Urothelium cell line (cell line): ENCODE measurements at regions not wholly inside any gene's neighbourhood (a gene's known extent, or its start where the extent isn't known, plus 50 kb on each side); places are given as distances from the start of the nearest gene placed in this dataset.
"Not testable (repeated sequence)": the region's sequence is repeated elsewhere in the genome, so short reads cannot be mapped to it uniquely, and the experiment has no call there.

Experiments used
- DNase-seq: peaks from one replicate; pipeline ENCODE4 v3.0.0; 2011; ENCODE audit warnings: low spot score, mixed read lengths
- FAIRE-seq: peaks from 2 replicates; lab custom pipeline; 2011; peaks lifted over from hg19 to GRCh38; lab: Jason Lieb, UNC

- not testable (repeated sequence) for DNase-seq, FAIRE-seq
Measured at GRCh38 chr12:126291987-126292386, 1226.8 kb downstream of the AACS start.

GRCh38 chr12:126295652-126296051 is 1230.4 kb downstream of the AACS start:
- no peak for DNase-seq
- no peak for FAIRE-seq

GRCh38 chr12:126309278-126309677 is 1244.0 kb downstream of the AACS start:
- FAIRE-seq, result no peak

DNA sequence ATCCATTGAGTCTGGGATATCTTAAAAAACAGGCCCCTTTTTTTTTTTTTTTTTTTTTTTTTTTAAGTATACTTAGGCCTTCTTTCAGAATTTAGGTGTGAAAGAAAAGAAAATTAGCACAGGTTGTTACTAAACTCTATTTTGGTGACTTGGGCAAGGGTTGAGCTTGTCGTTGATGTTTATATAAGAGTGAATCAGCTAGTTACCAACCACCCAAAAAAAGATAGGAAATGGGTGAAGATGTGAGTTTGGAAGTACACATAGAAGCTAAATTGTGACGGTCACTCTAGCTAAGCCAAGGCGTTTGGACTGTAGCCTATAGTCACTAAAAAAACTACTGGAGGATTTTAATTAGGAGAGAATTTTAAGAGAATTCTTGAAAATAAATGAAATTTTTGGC is 1247.2 kb downstream of the AACS start:
- no peak for DNase-seq
- no peak for FAIRE-seq

More at GRCh38 chr12:126309278-126309677, 1244.0 kb downstream of the AACS start:
- no peak for DNase-seq

DNA sequence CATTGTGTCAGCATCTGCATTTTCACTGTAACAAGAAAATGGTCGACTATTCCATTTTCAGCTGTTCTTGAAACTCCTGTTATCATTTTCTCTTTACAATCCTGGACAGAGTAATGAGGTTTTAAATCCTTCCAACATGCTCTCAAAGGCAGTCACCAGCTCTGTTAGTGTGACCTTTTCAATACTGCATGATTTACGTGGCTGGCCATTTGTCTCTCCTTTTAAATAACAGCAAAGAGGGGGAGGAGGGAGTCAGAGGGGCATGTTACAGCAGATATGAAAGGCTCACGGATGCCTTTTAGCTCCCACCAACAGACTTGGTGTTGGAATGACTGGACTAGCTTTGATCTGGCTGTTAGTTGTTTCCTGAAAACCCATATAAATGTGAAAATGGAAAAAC is 1251.2 kb downstream of the AACS start:
- no peak for FAIRE-seq

GRCh38 chr12:126337556-126338441 is 1272.6 kb downstream of the AACS start:
- peak; percentile 72 for DNase-seq

More for the DNA sequence above, 1251.2 kb downstream of the AACS start:
- no peak for DNase-seq

GRCh38 chr12:126342866-126343265 is 1277.6 kb downstream of the AACS start:
- FAIRE-seq (no peak), DNase-seq (no peak)

More at GRCh38 chr12:126337556-126338441, 1272.6 kb downstream of the AACS start:
- FAIRE-seq, result no peak

GRCh38 chr12:126343321-126343720 is 1278.1 kb downstream of the AACS start:
- DNase-seq (no peak), FAIRE-seq (no peak)

DNA sequence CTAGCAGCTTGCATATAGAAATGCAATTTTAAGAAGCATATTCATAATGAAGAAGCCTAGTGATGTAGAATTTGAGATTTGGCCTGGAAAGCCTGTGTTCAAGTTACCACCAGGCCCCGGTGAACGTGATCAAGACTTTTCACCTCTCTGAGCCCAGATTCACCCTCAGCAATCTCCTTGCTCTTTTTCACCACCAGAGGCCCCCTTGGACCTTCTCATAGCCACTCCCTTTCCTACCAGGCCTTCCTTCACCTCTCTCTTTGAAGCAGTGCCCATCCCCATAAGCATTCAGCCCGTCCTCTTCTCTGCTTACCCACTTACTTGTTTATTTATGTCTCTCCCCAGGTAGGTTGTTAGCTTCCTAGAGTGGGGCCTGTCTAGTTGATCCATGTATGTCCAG is 1280.9 kb downstream of the AACS start:
- no peak for FAIRE-seq
- no peak for DNase-seq

DNA sequence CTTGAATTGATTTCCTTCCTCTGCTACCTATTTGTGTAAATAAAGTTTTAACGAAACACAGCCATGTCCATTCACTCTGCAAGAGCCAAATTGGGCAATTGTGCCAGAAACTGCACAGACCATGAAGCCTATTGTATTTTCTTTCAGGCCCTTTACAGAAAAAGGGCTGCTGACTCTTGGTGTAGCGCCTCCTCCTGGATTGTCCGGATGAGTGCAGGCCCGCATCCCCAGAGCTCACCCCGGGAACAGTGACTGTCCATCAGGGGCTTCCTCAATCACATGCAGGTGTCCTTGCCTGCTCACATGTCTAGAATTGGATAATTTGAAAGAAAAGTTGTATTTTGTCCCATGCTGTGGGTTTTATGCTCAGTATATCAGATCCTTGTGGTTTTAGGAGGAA is 1282.2 kb downstream of the AACS start:
- DNase-seq (no peak), FAIRE-seq (no peak)

GRCh38 chr12:126349383-126349782 is 1284.1 kb downstream of the AACS start:
- FAIRE-seq (no peak), DNase-seq (no peak)

GRCh38 chr12:126353604-126354003 is 1288.4 kb downstream of the AACS start:
- DNase-seq (peak; percentile 8), FAIRE-seq (no peak)

GRCh38 chr12:126354633-126355032 is 1289.4 kb downstream of the AACS start:
- FAIRE-seq (no peak), DNase-seq (no peak)

- DNase-seq (no peak), FAIRE-seq (no peak)
Measured at GRCh38 chr12:126355346-126355745, 1290.1 kb downstream of the AACS start.

GRCh38 chr12:126358806-126359205 is 1293.6 kb downstream of the AACS start:
- no peak for FAIRE-seq
- DNase-seq, result no peak

DNA sequence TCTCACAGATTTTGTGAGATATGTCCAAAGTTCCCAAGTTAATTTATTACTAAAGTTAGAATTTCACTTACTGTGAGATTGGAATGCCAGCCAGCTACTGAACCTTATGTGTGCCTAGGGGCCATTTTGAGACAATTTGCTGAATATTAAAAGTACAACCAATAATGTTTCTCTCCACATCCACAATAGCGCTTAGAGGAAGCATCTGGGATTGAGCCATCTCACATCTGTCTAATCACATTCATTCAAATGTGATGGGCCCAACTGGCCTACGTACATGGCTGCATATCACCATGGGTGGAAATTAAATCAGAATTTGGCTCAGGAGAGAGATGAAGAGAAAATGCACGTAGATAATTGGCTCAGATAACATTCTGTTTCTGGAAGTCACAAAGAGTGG is 1294.0 kb downstream of the AACS start:
- no peak for FAIRE-seq
- DNase-seq, result no peak

GRCh38 chr12:126361804-126362203 is 1296.6 kb downstream of the AACS start:
- FAIRE-seq, result peak; percentile 9
- DNase-seq, result no peak

DNA sequence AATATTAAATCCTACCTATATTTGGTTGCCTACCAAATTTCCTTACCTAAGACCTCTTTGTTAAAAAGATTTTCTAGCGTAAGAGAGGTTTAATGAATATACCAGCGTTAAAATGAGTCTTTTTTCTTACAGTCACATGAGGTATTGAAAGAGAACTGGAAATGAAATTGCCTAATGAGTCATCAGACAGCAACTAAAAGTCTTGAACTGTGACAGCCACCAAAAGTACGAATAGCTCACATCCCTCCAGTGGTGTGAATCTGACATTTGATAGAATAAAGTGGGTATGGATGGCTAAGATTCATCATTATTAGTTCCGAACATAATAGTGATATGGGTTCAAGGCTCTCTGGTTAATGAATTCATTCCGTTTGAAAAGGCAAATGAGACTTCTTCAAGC is 1297.3 kb downstream of the AACS start:
- peak; percentile 20 for DNase-seq
- FAIRE-seq, result no peak

DNA sequence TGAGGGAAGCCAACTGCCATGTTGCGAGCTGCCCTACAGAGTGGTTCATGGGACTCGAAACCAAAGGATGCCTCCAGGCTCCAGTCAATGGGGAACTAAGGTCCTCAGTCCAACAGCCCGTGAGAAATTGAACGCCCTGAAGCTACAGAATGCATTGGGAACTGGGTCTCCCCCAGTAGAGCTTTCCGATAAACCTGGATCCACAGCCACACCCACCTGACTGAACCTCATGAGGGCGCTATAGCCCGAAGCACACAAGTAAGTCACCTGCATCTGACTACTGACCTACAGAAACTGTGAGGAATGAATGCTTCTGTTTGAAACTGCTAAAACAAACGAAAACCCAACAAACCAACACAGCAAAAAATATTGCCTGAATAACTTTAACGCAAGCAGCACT is 1297.7 kb downstream of the AACS start:
- DNase-seq (no peak), FAIRE-seq (no peak)

DNA sequence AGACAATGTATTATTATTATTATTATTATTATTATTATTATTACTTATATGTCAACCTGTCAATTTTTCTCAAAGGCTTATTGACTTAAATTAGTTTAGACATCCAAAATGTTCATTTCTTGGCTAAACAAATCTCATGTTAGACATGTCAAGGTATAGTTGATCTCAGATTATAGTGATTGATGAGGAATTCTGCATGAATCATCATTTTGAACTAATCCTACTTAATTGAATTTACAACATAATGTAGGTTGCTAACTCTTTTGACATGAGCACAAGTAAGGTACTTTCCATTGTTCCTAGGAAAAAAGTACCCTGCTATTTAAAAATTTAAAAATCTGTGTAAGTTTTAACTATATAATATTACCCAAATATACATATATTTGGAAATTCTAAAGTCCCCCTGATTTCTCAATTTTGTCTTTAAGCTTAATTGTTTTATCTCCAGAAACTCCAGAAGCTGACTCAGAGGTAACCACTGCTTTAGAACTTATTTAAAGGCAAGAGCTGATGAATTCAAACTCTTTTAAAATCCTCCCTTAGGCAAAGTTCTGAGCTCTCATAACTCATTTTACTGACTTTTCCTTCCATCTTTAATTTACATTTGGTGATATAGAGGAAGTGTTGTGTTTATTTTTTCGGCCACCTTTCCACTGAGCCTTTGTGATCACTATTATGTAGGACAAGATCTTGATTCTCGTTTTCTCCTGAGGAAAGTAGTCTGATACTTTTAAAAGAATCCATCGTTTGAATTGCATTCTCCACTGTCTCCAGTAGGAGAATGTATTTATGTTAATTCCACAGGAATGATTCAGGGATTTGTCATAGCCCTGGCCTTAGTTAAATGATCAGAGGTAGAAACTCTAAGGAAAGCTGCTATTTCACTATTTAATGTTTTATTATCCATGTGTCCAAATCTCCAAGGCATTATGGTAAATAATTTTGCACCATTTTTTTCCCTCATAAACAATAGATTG is 1304.5 kb downstream of the AACS start:
- no peak for FAIRE-seq
- DNase-seq, result peak; percentile 50

DNA sequence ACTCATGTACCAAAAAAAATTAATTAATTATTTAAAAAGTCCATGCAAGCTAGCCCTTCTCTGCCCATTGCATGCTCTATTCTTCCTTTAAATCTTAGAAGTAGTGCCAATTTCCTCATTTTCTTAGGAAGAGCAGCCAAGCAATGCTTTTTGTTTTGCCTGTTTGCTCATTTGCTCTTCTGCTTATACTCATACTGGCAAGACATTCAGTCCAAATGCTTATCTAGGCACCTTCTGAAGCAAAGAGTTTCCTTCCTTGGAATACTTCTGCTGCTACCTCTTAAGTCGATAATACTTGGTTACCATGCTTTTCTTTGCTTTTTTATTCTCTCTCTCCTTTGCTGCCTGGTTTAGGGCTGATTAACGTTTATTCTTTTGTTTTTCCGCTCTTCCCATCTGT is 1318.3 kb downstream of the AACS start:
- FAIRE-seq (no peak), DNase-seq (no peak)
